Embryonic facial prominence (tissue), 1 donor: ENCODE measurements at regions not wholly inside any gene's neighbourhood (a gene's known extent, or its start where the extent isn't known, plus 50 kb on each side); places are given as distances from the start of the nearest gene placed in this dataset.

Experiments used
- DNase-seq: peaks from one replicate; pipeline ENCODE4 v3.0.0-alpha.2; 2016; ENCODE audit errors: extremely low spot score

GRCh38 chr12:123100882-123101281, 50.0 kb downstream of the PITPNM2 start:
- DNase-seq: no peak

DNA sequence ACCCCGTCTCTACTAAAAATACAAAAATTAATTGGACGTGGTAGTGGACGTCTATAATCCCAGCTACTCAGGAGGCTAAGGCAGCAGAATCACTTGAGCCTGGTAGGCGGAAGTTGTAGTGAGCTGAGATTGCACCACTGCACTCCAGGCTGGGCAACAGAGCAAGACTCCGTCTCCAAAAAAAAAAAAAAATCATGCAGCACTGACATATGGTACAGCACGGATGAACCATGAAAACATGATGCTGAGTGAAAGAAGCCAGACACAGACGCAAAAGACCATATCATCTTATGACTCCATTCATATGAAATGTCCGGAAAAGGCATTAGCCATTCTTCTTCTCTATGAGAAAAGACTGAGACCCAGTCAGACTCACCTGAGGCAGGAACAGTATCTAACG, 50.4 kb downstream of the PITPNM2 start:
- DNase-seq: no peak

DNA sequence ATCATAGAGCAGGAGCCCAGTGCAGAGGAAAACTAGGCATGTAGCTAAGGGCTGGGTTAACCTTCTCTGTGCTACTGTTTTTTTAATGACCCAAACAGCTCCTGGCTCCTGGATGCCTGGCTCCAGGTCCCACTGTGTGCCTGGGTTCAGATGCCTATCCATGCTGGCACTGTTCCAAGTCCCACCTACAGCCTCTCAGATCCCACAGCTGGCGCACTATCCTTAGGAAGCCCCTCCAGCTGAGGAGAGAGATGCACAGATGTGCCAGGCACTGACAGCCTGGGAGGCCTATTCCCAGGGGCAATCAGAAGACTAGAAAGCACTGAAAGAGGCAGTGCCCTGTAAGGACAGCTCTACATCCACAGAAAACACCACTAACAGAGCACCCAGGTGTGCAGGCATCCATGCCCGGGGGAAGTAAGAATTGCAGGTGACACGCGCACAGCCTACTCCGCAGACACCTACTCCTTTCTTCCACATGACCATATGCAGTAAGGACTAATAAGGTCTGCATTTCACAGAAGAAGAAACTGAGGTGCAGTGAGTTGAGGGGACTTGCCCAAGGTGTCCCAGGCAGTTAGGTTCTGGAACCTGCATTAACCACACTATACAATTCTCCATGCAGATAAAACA, 51.2 kb downstream of the PITPNM2 start:
- DNase-seq: no peak

DNA sequence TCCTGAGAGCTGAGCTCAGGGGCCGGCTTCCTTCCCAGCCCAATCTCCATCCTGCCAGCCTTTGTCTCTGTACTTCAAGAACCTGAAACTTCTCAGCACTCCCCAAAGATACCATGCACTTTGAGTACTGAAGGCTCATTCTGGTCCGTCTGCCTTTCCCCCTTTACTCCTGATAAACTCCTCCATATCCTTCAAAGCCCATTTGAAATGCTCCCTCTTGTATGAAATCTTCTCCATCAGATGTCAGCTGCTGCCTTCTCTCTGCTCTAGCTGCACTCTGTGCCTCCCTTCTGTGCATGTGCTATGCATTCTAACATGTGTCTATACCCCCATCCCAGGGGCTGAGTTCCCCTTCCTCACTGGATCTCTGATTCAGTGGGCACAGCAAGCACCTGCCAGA, 52.1 kb downstream of the PITPNM2 start:
- DNase-seq: no peak

DNA sequence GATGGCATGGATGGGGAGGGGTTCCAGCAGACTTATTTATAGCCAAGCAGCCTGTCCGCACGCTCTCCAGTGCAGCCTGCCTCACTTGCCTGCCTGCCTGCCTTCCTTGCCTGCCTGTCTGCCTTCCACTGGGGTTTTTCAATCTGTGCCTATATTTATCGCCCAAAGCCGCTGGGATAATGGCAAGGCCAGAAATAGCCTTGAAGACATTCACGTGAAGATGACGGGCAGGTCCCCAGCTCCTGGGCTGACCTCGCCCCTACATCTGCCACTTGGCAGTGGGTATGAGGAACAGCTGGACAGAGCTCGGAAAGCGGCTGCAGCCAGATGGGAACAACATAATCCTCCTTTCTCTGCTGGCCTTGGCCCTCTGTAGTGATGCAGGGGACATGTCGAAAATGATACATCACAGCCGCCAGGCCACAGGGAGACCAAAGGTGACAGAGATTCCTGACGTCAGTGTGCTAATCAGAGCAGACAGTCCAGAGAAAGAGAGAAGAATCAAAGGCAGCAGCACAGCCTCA, 53.3 kb downstream of the PITPNM2 start:
- no peak for DNase-seq

DNA sequence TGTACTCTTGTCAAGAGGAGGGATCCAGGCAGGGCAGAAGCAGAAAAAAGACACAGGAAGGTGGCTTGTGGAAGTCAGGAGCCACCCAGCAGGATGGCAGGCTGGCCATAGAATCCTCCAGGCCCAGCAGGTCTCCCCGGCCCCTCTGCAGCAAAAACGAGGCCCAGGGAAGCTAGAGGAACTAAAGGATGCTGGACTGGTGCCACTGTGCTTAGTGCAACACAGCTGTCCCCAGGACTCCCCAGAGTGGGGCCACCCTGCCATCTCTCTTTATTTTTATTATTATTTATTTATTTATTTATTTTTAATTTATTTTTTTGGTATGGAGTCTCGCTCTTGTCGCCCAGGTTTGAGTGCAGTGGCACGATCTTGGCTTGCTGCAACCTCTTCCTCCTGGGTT, 54.1 kb downstream of the PITPNM2 start:
- no peak for DNase-seq

GRCh38 chr12:123096182-123096581, 54.7 kb downstream of the PITPNM2 start:
- no peak for DNase-seq

DNA sequence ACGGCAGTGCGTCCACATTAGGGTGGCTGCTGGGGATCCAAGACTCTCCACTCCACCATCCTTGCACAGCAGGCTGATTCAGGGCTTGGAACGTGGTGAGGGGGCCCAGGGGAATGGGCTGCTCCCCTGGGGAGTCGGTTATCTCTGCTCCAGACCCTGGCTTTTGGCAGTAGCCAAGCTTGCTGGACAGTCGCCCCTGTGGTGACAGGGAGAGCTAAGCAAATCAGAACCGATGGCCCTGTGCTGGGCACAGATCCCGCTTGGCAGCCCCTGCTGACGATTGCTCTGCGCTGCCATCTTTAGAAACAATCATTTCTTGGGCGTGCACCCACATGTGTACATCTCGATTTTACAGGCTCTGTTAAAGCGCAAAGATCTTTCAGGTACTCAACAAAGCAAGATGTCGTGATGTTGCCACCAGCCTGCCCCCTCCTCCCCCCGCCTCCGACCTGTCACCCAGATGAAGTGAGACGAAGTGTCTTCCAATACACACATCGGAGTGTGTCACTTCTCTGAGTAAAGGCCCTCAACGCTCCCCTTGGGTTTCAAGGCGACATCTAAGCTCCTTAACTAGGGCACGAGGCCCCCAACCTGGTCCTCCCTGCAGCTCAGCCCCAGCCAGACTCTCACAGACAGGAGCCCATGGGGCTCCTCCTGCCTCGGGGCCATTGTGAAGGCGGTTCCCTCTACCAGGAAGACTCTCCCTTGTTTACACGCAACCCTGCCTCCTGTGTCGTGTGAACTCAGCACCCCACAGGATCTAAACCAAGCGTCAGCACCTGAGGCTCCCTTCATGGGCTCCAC, 55.6 kb downstream of the PITPNM2 start:
- DNase-seq: no peak

- DNase-seq: no peak
Measured at GRCh38 chr12:123094349-123095077, 56.4 kb downstream of the PITPNM2 start.

DNA sequence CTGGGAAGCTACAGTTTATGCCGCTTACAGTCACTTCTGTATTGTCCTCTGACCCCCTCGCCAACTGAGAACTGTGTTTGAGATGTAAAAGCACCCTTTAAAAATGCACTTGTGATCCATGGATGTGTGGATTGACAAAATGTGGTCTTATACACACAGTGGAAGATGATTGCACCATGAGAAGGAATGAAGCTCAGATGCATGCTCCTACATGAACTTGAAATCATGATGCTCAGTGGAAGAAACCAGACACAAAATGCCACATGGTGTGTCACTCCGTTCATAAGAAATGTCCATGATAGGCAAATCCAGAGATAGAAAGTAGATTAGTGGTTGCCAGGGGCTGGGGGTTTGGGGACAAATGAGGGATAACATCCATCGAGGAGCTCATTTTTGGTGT, 58.0 kb downstream of the PITPNM2 start:
- no peak for DNase-seq

DNA sequence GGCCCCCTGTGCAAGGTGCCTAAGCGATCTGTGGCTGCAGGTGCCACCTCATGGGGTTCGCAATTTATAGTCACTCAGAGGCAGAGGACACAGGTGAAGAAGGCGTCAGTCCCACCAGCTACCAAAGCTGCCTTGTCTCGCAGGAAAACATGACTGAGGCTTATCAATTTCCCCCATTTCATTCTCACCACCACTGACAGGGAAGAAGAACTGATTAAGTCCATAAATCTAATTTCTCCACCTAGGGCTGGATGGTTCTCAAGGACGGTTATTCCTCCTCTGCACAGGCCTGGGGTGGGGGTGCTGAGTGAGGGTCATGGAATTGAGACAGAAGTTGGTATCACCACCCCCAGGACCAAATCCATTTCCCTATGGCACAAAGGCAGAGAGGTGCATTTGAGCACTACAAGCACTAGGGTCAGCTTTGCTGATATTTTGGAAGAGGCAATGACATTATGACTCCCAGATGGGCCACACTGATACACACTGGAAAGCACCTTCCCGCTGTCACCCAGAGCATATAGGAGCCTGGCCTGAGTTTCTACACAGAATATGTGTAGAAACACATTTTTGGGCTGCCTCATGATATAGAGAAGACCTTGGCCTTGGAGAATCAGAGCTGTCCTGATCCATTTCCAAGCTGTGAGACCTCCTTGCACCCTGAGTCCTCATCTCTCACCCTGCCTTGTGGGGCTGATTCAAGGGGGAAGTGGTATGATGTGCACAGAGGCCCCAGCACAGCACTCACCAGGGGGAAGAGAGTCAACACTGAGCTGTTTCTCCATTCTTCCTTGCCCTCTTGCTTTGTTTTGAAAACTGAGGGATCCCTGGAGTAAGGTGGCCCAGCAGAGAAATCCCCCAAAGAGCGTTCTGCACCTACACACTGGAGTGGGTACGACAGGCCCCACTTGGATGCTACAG, 59.4 kb downstream of the PITPNM2 start:
- DNase-seq: no peak

GRCh38 chr12:123089631-123090353, 61.1 kb downstream of the PITPNM2 start:
- no peak for DNase-seq

DNA sequence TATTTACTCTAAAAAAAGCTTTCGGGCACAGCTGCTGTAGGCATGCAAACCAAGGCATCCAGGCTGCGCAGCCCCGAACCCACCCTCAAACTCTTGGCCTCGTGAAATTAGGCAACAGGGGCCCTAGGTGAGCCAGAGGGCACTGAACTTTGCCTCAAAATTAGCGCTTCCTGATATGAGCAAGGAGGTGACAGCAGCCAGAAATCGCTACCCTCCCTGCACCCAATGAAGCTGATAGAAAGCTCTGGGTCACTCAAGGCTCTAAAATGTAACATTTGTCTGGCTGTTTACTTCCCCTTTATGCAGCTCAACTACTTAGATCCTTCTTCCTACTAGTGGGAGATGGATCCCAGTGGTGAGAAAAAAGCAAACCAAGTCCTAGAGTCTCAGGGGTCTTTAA, 61.8 kb downstream of the PITPNM2 start:
- DNase-seq: no peak

DNA sequence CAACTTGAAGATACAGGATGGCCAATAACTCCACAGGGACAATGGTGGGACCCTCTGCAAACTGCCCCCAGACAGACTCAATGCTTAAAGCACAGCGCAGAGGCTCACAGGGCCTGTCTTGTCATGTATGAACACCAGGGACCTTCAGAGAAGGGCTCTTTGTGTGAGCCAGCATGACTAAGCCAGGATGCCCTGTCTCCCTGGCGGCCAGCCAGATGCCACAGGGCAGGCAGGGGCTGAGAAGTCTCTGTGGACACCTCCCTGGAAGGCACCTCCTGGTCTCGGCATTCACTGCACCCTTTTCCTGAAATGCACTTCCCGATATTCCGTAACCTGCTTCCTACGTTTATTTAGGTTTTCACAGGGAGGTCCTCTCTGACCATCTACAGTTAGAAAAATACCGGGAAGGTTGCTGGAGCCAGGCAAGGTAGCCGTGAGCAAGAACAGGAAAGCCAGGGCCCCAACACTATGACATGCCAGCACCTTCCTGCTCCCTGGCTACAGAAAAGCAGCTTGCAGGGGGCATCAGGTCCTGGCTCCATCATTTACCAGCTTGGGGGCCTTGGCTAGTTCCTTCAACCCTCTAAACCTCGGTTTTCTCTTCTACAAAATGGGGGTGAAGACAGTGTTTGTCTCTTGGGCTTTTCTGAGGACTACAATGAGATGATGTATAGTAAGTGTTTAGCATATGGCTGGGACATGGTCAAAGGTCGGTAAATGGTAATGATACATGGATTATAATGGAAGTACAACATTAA, 65.0 kb downstream of the PITPNM2 start:
- DNase-seq: no peak

DNA sequence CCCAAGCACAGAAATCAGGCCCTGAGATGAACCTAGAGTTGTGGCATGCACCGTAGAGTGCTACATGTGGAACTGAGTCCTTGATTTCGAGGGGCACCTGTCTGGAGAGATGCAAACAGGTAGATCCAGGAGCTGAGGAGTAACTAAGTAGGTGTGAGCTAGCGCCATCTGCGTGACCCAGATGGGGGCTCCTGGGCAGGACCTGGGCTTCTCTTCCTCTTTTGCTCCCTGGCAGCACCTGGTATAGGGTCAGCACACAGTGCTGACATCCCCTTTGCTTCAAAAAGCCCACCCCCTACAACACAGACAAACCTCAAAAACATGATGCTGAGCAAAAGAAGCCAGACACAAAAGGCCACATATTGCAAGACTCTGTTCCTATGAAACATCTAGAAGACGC, 65.8 kb downstream of the PITPNM2 start:
- no peak for DNase-seq

- no peak for DNase-seq
Measured at GRCh38 chr12:123083661-123084571, 67.0 kb downstream of the PITPNM2 start.

- DNase-seq: no peak
Measured at GRCh38 chr12:123080634-123081033, 70.3 kb downstream of the PITPNM2 start.

DNA sequence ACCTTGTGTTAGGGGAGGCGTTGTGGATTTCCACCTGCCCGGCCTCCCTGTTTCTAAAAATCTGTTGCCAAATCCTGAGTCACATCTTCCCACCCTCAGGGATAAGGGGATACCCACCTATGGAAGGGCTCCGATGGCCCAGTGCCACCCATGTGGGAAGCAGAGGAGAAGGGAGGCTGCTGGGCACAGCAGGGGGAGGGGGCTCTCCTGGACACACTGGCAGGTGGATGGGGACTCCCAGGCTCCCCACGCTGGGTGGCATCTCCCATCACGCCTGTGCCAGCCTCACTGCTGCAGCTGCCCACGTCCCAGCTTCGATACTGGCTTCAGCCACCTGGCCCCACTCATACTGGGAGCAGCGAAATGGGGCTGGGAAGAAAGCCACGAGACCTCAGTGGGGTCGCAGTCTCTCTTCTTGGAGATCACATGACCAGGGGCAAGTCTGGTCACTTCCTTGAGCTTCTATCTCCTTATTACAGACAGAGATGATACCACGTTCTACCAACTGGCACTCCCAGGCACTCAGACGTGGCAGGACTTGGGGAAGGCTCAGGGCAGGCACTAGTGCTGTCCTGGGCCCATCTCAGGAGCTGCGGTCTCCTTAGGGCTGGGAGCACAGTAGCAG, 72.2 kb downstream of the PITPNM2 start:
- DNase-seq: no peak

- no peak for DNase-seq
Measured at GRCh38 chr12:123078120-123078465, 72.8 kb downstream of the PITPNM2 start.
